HL-60/S4 treated with retinoic acid at 250 ng/mL for 4 days and 3 days (cell line): ENCODE measurements at regions not wholly inside any gene's neighbourhood (a gene's known extent, or its start where the extent isn't known, plus 50 kb on each side); places are given as distances from the start of the nearest gene placed in this dataset.

Experiments
- in situ Hi-C: fragments of 300-500 bp; cut with MboI; formaldehyde crosslinking; loops from 2 replicates; pipeline ENCODE4 v1.7.0; 2022; ENCODE audit warnings: low sequenced_read_pairs

- in situ Hi-C loops, result no loop called here
Observed at GRCh38 chr10:43772171-43772570, 123.5 kb upstream of the ZNF32 start.

- in situ Hi-C loops, result no loop called here
Observed at GRCh38 chr10:43771675-43772074, 123.0 kb upstream of the ZNF32 start.

- in situ Hi-C loops, result no loop called here
Observed at GRCh38 chr10:43765516-43765915, 116.8 kb upstream of the ZNF32 start.

- in situ Hi-C loops, result no loop called here
Observed at GRCh38 chr10:43763846-43764245, 115.2 kb upstream of the ZNF32 start.

DNA sequence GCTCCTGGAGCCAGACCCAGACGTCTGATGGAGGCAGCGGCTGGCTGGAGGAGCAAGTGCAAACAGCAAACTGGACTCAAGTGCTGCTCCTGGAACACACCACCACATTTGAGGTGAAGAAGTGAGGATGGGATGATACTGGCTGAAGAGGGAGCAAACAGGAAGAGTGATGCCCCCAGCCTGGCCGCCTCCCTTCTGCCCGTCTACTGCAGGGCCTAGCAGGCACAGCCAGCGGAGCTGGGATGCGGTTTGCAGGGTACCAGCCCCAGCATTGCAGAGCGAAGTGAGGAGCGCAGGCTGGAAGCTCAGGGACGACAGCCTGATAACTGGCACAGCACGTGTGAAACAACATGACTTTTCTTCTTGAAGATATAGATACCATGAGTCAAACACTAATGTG lies 111.8 kb upstream of the ZNF32 start:
- in situ Hi-C loops, result no loop called here

DNA sequence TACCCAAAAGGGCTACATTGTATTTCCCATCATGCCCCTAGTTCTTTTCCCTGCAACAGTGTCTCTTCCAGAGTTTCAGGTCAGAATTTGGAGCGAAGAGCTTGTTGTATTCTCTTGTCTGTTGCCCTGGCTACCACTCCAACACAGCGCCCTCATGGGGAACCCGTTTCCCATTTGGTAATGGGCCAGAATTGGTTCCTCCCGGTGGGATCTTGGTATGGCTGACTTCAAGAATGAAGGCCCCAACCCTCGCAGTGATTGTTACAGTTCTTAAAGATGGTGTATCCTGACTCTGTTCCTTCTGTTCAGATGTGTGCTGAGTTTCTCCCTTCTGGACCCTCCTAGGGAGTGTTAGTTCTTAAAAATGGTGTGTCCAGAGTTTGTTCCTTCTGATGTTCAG lies 110.5 kb upstream of the ZNF32 start:
- in situ Hi-C loops, result no loop called here

DNA sequence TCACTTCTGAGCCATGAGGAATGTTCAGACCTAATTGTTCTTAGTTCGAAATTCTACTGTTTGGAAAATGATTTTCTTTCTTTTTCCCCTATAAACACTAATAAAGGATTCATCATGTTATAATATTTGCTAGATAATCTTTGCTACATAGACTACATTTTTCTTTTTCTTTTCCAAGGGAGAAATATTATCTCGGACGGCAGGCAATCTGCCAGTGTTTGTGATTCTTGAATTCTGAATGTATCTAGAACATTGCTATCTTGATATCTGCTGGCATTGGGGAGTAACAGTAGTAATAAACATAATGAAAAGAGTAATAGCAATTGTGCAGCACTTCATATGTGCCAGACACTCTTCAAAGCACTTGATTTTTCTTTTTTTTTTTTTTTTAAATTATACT lies 107.7 kb upstream of the ZNF32 start:
- in situ Hi-C loops, result no loop called here

GRCh38 chr10:43754569-43755260 lies 106.0 kb upstream of the ZNF32 start:
- in situ Hi-C loops, result no loop called here

GRCh38 chr10:43753397-43754061 lies 104.8 kb upstream of the ZNF32 start:
- in situ Hi-C loops, result no loop called here

DNA sequence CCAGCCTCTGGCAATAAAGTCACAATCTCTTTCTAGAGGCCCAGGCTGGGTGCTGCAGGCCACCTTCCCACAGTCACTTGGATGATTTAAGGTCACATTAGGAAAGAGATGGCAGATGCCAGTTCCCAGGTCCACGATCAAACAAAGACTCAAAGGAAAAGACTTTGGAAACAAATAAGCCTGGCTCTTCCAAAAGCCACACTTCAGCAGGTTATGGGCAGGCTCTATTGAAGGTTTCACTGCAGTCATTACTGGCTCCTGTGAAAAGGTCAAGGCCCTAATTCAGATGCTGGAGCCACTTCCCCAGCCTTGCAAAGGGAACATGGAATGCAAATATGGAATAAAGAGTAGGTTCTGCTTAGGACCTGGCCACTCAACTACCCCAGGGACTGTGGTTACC lies 104.0 kb upstream of the ZNF32 start:
- in situ Hi-C loops, result no loop called here

DNA sequence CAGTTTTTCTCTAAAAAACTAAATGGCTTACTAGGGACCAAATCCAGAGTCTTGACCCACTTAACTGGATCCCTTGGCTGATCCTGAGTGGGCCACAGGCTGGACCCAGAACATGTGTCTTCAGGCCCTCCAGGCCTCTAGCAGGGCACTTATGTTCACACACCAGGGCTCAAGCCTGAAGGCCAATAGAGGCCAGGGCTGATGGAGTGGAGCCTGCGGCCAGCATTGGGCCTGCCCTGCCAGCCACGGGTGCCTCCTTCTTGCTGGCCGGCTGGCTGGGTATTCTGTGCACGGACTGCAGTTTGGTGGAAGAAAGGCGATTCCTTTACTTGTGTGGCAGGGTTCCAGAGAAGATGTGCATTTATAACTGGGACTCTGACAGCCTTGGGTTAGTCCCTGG lies 103.0 kb upstream of the ZNF32 start:
- in situ Hi-C loops, result no loop called here

DNA sequence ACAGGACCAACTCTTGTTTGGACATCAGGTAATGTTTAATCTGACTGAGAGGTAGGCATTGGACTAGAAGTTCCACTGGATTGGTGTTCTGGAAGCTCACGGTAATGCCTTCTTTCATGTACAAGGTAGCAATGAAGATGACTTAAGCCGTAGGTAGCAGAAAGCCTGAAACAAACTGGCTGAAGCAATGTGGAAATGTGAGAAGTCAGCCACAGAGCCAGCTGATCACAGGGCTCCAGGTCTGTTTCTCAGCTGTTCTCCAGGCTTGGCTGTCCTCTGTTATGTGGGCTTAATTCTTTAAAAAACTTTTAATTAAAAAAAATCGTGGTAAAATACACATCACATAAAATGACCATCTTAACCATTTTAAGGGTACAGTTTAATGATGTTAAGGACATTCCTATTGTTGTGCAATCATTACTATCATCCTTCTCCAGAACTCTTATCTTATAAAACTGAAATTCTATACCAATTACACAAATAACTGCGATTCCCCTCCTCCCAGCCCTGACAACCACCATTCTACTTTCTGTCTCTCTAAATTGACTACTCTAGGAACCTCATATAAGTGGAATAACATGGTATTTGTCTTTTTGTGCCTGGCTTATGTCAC lies 101.4 kb upstream of the ZNF32 start:
- in situ Hi-C loops, result no loop called here

GRCh38 chr10:43749145-43749576 lies 100.5 kb upstream of the ZNF32 start:
- in situ Hi-C loops, result no loop called here

DNA sequence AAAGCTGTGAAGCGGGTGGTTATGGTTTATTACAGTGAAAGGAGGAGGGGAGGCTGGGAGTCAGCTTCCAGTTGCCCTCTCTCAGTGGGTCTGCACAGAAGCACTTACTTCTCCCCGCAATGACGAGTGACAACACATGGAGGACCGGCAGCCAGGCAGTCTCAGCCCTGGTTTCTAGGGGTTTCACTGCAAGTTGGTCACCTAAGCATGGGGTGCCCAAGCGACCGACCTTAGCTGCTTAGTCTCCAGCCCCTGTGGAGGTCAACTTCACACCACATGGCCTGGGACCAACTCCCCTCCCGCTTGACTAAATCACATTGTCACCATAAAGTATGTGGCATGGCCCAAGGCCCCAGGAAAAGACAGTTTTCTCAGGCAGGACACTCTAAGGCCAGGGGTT lies 99.9 kb upstream of the ZNF32 start:
- in situ Hi-C loops, result no loop called here

DNA sequence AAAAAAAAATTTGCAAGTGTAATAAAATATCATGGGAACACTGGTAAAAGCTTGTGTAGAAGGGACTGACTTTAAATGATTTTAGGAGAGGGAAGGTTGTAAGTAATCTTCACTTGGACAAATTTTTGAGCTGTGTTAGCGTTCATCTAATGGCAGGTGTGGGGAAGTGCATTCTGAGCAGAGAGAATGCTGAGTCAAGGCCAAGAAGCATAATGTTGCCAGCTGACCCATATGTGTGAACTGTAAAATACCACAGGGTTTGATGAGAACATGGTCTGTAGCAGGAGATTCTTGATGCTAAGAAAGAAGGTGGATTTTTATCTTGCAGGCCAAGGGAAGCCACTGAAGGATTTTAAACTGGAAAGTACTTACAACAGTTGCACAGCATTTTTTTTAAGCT lies 98.2 kb upstream of the ZNF32 start:
- in situ Hi-C loops, result no loop called here

GRCh38 chr10:43739161-43739560 lies 90.5 kb upstream of the ZNF32 start:
- in situ Hi-C loops, result no loop called here

DNA sequence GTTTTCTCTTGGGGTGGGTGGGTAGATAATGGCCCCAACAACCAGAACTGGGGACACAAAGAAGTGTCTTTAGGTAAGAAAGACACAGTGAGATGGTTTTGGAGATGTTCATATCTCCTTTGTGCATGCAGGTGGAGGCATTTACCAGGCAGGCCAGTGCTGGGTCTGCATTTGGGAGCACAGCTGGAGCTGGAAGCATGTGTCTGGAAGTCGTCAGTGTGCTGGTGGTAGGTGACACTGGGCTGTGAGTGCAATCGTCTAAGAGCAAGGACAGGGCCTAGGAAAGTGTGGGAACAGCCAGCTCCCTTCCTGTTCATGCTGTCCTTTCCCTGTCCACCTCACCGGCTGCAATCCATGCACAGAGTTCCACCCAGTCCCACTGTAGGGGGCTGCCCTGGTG lies 88.3 kb upstream of the ZNF32 start:
- in situ Hi-C loops, result no loop called here

DNA sequence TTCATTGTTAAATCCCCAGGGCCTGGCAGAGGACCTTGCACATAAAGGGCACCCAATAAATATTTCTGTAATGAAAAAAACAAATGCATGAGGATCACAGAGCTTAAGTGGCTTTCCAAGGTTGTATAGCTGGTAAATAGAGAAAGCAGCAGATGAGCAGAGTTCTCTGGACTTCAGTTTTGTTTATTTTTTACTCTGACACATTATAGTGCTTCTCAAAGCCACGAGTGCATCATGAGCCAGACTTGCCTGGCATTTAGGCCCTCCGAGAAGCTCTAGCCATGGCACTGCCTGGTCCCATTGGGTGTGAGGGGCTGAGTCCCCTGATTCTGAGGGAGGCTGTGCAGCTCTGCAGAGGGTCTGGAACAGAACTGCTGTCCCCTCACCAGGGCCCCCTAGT lies 87.2 kb upstream of the ZNF32 start:
- in situ Hi-C loops, result no loop called here

DNA sequence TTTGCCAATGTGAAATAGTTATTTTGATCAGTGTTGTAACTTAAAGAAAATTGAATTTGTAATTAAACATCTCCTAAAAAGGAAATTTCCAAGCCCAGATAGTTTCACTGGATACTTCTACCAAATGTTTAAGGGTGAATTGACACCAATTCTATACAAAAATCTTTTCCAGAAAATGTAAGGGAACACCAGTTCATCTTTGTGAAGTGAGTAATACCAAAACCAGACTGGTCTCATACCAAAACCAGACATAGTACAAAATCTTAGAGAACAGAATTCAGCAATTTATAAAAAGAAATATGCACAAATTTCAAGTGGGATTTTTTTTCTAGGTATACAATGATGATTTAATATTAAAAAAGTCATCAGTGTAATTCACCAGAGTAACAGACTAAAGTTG lies 86.0 kb upstream of the ZNF32 start:
- in situ Hi-C loops, result no loop called here

DNA sequence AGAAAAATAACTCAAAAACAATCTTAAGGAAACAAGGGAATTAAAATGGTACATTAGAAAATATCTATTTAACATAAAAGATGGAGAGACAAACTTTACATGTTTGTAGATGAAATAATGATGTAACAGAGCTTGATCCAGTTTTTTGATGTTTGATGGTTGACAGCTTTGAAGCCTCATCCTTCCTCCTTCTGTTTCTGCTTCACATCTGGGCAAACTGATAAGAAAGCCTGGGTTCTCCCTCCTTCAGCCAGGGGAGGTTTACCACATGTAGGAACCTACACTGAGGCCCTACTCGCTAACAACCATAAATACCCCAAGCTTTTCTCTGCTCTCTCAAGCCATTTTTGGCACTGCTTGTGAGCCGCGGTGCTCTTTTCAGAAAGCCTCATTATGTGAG lies 82.8 kb upstream of the ZNF32 start:
- in situ Hi-C loops, result no loop called here

GRCh38 chr10:43728425-43728824 lies 79.7 kb upstream of the ZNF32 start:
- in situ Hi-C loops, result no loop called here

DNA sequence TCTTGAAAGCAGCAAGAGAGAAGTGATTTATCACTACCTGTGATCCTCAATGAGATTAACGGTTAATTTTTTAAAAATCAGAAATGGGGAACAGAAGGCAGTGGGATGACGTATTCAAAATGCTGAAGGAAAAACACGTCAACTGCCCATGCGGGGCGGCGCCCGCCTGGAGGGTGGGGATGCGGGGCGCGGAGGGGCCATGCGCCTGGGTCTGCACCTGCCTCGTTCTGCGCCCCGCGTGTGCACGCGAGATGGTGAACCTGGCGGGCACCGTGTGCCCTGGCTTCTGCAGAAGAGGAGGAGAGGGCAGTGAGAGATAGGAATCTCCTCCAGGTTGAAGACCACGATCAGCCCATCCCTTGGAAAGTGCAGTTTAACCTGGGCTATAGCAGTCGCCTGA lies 79.3 kb upstream of the ZNF32 start:
- in situ Hi-C loops, result no loop called here
